ENCODE measurements at regions not wholly inside any gene's neighbourhood (a gene's known extent, or its start where the extent isn't known, plus 50 kb on each side); places are given as distances from the start of the nearest gene placed in this dataset.

GRCh38 chr6:103855750-103856149 lies 1004.0 kb downstream of the HACE1 start:
- intact Hi-C loops (cut with DNase I; ENCODE audit: low total_unique reads) (no loop called here), in situ Hi-C loops (cut with MboI; ENCODE audit: low pct_ligation_motif_present in 1 of 4, low pct_unique_long_range_greater_than_20kb in 1 of 4, low sequenced_read_pairs in 3 of 4) (no loop called here)
- H3K27me3 ChIP-seq: no peaks in the 10 kb centered on the region
- DNase-seq: no peak
- 32 to 49% methylated on average over 3 of the region's 3 CpGs for WGBS, 2 donors (ENCODE audit: low coverage in 1 of 2)
- H3K4me3 ChIP-seq: no peak overlapping the region
- no peaks in the 10 kb centered on the region for H3K36me3 ChIP-seq
- no peak overlapping the region for H3K27ac ChIP-seq
- no peak for TF ChIP-seq POLR2A (IDR thresholded peaks at IDR 0.05)
- TF ChIP-seq POLR2AphosphoS5 (IDR thresholded peaks at IDR 0.05): no peak
- TF ChIP-seq EP300 (IDR thresholded peaks at IDR 0.05; ENCODE audit: low read depth): no peak
- TF ChIP-seq CTCF (IDR thresholded peaks at IDR 0.05): no peak
- no peaks in the 10 kb centered on the region for H3K9me3 ChIP-seq
- no peaks in the 10 kb centered on the region for H3K4me1 ChIP-seq

DNA sequence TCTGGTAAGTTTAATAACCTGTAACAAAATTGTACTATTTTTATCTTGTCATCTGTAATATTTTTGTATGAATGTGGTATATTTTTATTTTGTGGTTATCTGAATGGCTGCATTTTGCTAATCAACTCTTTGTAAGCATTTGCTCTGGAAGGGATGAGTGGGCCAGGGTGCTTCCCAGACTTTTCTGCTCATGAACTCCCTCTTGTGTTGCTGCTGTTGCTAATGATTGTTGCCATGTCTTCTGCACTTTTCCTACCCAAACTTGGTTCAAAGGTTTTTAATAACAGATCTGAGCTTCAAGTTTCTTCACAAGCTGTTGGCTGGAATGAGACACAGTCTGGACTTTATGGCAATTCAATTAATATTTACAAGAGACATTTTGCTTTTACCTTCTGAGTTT lies 1005.7 kb downstream of the HACE1 start:
- Histone ChIP-seq H3K27me3 (no peaks in the 10 kb centered on the region), H3K36me3 (no peaks in the 10 kb centered on the region), H3K4me3 (no peak overlapping the region), H3K27ac (no peak overlapping the region), H3K4me1 (no peaks in the 10 kb centered on the region), H3K9me3 (no peaks in the 10 kb centered on the region)
- no peak for DNase-seq
- TF ChIP-seq CTCF (IDR thresholded peaks at IDR 0.05) (no peak), POLR2A (IDR thresholded peaks at IDR 0.05) (no peak), POLR2AphosphoS5 (IDR thresholded peaks at IDR 0.05) (no peak), EP300 (IDR thresholded peaks at IDR 0.05; ENCODE audit: low read depth) (no peak)
- intact Hi-C loops (cut with DNase I; ENCODE audit: low total_unique reads): no loop called here
- in situ Hi-C loops (cut with MboI; ENCODE audit: low pct_ligation_motif_present in 1 of 4, low pct_unique_long_range_greater_than_20kb in 1 of 4, low sequenced_read_pairs in 3 of 4): no loop called here

DNA sequence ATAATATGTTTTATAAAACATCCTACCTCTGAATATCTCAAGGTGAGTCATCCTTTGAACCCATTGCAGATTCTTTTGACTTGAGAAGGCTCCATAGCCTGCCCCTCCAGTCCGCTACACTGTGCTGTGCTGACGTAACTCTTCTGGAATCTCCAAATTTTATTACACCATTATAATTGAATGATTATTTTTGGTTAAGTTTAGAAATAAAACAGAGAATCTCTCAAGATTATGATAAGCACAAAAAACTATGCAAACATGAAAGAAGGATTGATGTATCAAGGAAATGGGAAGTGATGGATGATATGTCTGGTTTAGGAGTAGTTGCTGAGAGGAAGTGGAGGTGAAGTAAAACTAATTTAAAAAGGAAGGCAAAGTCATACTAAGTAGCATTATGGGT lies 1021.3 kb downstream of the HACE1 start:
- 77 to 90% methylated on average over 2 of the region's 2 CpGs for WGBS, 2 donors (ENCODE audit: low coverage in 1 of 2)
- in situ Hi-C loops (cut with MboI; ENCODE audit: low pct_ligation_motif_present in 1 of 4, low pct_unique_long_range_greater_than_20kb in 1 of 4, low sequenced_read_pairs in 3 of 4) (no loop called here), intact Hi-C loops (cut with DNase I; ENCODE audit: low total_unique reads) (no loop called here)

DNA sequence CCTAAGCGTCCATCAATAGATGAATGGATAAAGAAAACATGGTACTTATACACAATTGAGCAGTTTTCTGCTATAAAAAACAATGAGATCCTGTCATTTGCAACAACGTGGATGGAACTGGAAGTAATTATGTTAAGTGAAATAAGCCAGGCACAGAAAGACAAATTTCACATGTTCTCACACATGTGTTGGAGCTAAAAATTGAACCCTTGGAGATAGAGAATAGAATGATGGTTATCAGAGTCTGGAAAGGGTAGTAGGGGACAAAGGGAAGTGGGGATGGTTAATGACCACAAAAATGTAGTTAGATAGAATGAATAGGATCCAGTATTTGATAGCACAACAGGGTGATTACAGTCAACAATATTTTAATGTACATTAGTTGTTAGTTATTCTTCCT lies 1033.5 kb downstream of the HACE1 start:
- no peaks in the 10 kb centered on the region for H3K4me1 ChIP-seq
- no peak for DNase-seq
- no peaks in the 10 kb centered on the region for H3K9me3 ChIP-seq
- no peaks in the 10 kb centered on the region for H3K27me3 ChIP-seq
- H3K4me3 ChIP-seq: no peak overlapping the region
- WGBS, 2 donors (ENCODE audit: low coverage in 1 of 2): 25 to 53% methylated on average over 2 of the region's 2 CpGs
- TF ChIP-seq POLR2A (IDR thresholded peaks at IDR 0.05) (no peak), EP300 (IDR thresholded peaks at IDR 0.05; ENCODE audit: low read depth) (no peak), CTCF (IDR thresholded peaks at IDR 0.05) (no peak)
- no peaks in the 10 kb centered on the region for H3K36me3 ChIP-seq
- no peak overlapping the region for H3K27ac ChIP-seq
- intact Hi-C loops (cut with DNase I; ENCODE audit: low total_unique reads): no loop called here
- in situ Hi-C loops (cut with MboI; ENCODE audit: low pct_ligation_motif_present in 1 of 4, low pct_unique_long_range_greater_than_20kb in 1 of 4, low sequenced_read_pairs in 3 of 4): no loop called here

More for the DNA sequence above, 1021.3 kb downstream of the HACE1 start:
- no peak for DNase-seq
- Histone ChIP-seq H3K27ac (no peak overlapping the region), H3K4me3 (no peak overlapping the region), H3K4me1 (no peaks in the 10 kb centered on the region), H3K27me3 (no peaks in the 10 kb centered on the region), H3K36me3 (no peaks in the 10 kb centered on the region), H3K9me3 (no peaks in the 10 kb centered on the region)
- TF ChIP-seq POLR2AphosphoS5 (IDR thresholded peaks at IDR 0.05) (no peak), EP300 (IDR thresholded peaks at IDR 0.05; ENCODE audit: low read depth) (no peak), CTCF (IDR thresholded peaks at IDR 0.05) (no peak), POLR2A (IDR thresholded peaks at IDR 0.05) (no peak)
